Neural cell (in vitro differentiated cells): ENCODE measurements at regions not wholly inside any gene's neighbourhood (a gene's known extent, or its start where the extent isn't known, plus 50 kb on each side); places are given as distances from the start of the nearest gene placed in this dataset.

Source experiments
- H2AFZ ChIP-seq: fragments of 200-600, 300-800 bp; sonication (generic), shearing (Covaris generic); 2 replicates; pipeline ENCODE4 v1.6.0; 2014; ENCODE audit warnings: low read depth, mild to moderate bottlenecking, antibody characterized with exemption, low read length, moderate library complexity
- H3F3A ChIP-seq: fragments of 200-600 bp; shearing (Covaris generic); 2 replicates; pipeline ENCODE4 v1.6.1; 2016; ENCODE audit warnings: mild to moderate bottlenecking, moderate library complexity, mixed read lengths, antibody characterized with exemption, low read length; ENCODE audit not compliant: insufficient read depth, poor library complexity, severe bottlenecking
- H3K27ac ChIP-seq: fragments of 200-600, 300-800 bp; sonication (generic), shearing (Covaris generic); 2 replicates; pipeline ENCODE4 v1.5.1; 2014; ENCODE audit warnings: mild to moderate bottlenecking, low read length, moderate library complexity
- H3K27me3 ChIP-seq: fragments of 300-800, 200-600 bp; sonication (generic), shearing (Covaris generic); 2 replicates; pipeline ENCODE4 v1.6.0; 2014; ENCODE audit warnings: mild to moderate bottlenecking, low read depth, low read length, moderate library complexity; ENCODE audit not compliant: insufficient read depth
- H3K36me3 ChIP-seq: fragments of 300-800, 200-600 bp; sonication (generic), shearing (Covaris generic); 2 replicates; pipeline ENCODE4 v1.5.1; 2014; ENCODE audit warnings: mild to moderate bottlenecking, antibody characterized with exemption, low read length, moderate library complexity; ENCODE audit not compliant: insufficient read depth
- H3K4me2 ChIP-seq: fragments of 300-800, 200-600 bp; sonication (generic), shearing (Covaris generic); 2 replicates; pipeline ENCODE4 v1.6.0; 2014; ENCODE audit warnings: mild to moderate bottlenecking, low read length
- H3K4me3 ChIP-seq: fragments of 300-800, 200-600 bp; sonication (generic), shearing (Covaris generic); 2 replicates; pipeline ENCODE4 v1.5.1; 2014; ENCODE audit warnings: mild to moderate bottlenecking, low read length, moderate library complexity
- H3K79me2 ChIP-seq: fragments of 200-600 bp; shearing (Covaris generic); replicated peaks from 2 replicates; pipeline ENCODE4 v1.6.0; 2014; ENCODE audit warnings: mild to moderate bottlenecking, low read length, moderate library complexity; ENCODE audit not compliant: insufficient read depth
- H3K9ac ChIP-seq: fragments of 300-800, 200-600 bp; sonication (generic), shearing (Covaris generic); 2 replicates; pipeline ENCODE4 v1.6.1; 2016; ENCODE audit warnings: mild to moderate bottlenecking, low read length, mixed read lengths
- H3K9me2 ChIP-seq: fragments of 200-600 bp; shearing (Covaris generic); 2 replicates; pipeline ENCODE4 v1.6.1; 2016; ENCODE audit warnings: mild to moderate bottlenecking, low read length, mixed read lengths; ENCODE audit not compliant: insufficient read depth
- H3K9me3 ChIP-seq: fragments of 200-600, 300-800 bp; sonication (generic), shearing (Covaris generic); 2 replicates; pipeline ENCODE4 v1.6.1; 2016; ENCODE audit warnings: mild to moderate bottlenecking, mixed run types, low read length, moderate library complexity, mixed read lengths
- H4K20me1 ChIP-seq: fragments of 200-600 bp; shearing (Covaris generic); 2 replicates; pipeline ENCODE4 v1.6.1; 2016; ENCODE audit warnings: mild to moderate bottlenecking, mixed run types; ENCODE audit not compliant: insufficient read depth
- CTCF ChIP-seq: fragments of 450-650 bp; IDR thresholded peaks from 2 replicates; pipeline ENCODE4 v1.5.1; 2014; ENCODE audit warnings: antibody characterized with exemption, mild to moderate bottlenecking, moderate library complexity; ENCODE audit not compliant: poor library complexity, severe bottlenecking
- EP300 ChIP-seq: fragments of 450-650 bp; conservative IDR thresholded peaks from 2 replicates; pipeline ENCODE4 v1.6.1; 2014; ENCODE audit warnings: antibody characterized with exemption, mild to moderate bottlenecking, moderate library complexity; ENCODE audit not compliant: poor library complexity, severe bottlenecking
- EZH2 ChIP-seq: fragments of 200-600, 300-800 bp; shearing (Covaris generic), sonication (generic); IDR thresholded peaks from 2 replicates; pipeline ENCODE4 v1.6.1; 2014; ENCODE audit warnings: antibody characterized with exemption, low read length, borderline replicate concordance, mild to moderate bottlenecking; ENCODE audit not compliant: insufficient read depth, poor library complexity, severe bottlenecking
- MXI1 ChIP-seq: fragments of 450-650 bp; conservative IDR thresholded peaks from 2 replicates; pipeline ENCODE4 v1.6.1; 2014; ENCODE audit warnings: antibody characterized with exemption, mild to moderate bottlenecking; ENCODE audit not compliant: poor library complexity, severe bottlenecking
- POLR2AphosphoS5 ChIP-seq: IDR thresholded peaks from 2 replicates; pipeline ENCODE4 v1.6.1; 2012
- RAD21 ChIP-seq: fragments of 450-650 bp; conservative IDR thresholded peaks from 2 replicates; pipeline ENCODE4 v1.6.1; 2014; ENCODE audit warnings: antibody characterized with exemption, mild to moderate bottlenecking, moderate library complexity
- REST ChIP-seq: IDR thresholded peaks from 2 replicates; pipeline ENCODE4 v1.6.1; 2012; ENCODE audit warnings: borderline replicate concordance
- SMC3 ChIP-seq: fragments of 450-650 bp; conservative IDR thresholded peaks from 2 replicates; pipeline ENCODE4 v1.6.1; 2014; ENCODE audit warnings: antibody characterized with exemption, mild to moderate bottlenecking, moderate library complexity; ENCODE audit not compliant: poor library complexity
- TAF1 ChIP-seq: IDR thresholded peaks from 2 replicates; pipeline ENCODE4 v1.6.1; 2012; ENCODE audit warnings: low read depth

- Histone ChIP-seq H3K36me3 (no peaks in the 10 kb centered on the region), H3K79me2 (no peaks in the 10 kb centered on the region), H3K9me2 (no peaks in the 10 kb centered on the region), H3K4me2 (no peak overlapping the region), H3K27ac (no peak overlapping the region), H3K9ac (no peak overlapping the region), H4K20me1 (no peaks in the 10 kb centered on the region), H3F3A (no peaks in the 10 kb centered on the region), H3K27me3 (no peaks in the 10 kb centered on the region), H3K9me3 (no peaks in the 10 kb centered on the region), H3K4me3 (no peak overlapping the region), H2AFZ (no peak overlapping the region)
- no peak for TF ChIP-seq RAD21
- no peak for TF ChIP-seq EP300
- TF ChIP-seq MXI1, result no peak
- TF ChIP-seq REST, result no peak
- no peak for TF ChIP-seq TAF1
- TF ChIP-seq CTCF, result no peak
- TF ChIP-seq SMC3, result no peak
- no peak for TF ChIP-seq EZH2
- TF ChIP-seq POLR2AphosphoS5, result no peak
Observed at GRCh38 chr10:90417476-90418210, 440.2 kb downstream of the HTR7 start.

DNA sequence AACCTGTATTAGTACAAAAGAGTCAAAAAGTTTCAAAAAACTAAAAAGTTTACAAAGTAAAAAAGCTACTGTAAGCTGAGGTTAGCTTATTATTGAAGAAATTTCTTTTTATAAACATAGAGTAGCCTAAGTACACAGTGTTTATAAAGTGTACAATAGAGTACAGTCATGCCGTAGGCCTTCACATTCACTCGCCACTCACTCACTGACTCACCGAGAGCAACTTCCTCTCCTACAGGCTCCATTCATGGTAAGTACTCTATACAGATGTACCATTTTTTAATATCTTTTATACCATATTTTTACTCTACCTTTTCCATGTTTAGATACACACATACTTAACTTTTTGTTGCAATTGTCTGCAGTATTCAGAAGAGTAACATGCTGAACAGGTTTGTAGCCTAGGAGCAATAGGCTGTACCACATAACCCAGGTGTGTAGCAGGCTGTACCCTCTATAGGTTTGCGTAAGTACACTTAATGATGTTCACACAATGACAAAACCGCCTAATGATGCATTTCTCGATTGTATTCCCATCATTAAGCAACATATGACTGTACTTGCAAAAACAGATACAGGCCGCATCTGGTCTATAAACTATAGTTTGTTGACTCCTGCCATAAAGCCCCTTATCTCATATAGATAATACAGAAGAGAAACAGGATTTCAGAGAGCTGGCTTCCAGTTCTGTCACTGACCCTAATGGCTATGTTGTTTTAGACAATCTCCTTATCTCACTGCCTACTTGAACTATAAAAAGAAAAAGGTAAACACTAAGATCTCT, 438.8 kb downstream of the HTR7 start:
- Histone ChIP-seq H4K20me1 (no peaks in the 10 kb centered on the region), H3K79me2 (no peaks in the 10 kb centered on the region), H2AFZ (no peak overlapping the region), H3K27ac (no peak overlapping the region), H3K9me3 (no peaks in the 10 kb centered on the region), H3K27me3 (no peaks in the 10 kb centered on the region), H3K36me3 (no peaks in the 10 kb centered on the region), H3F3A (no peaks in the 10 kb centered on the region), H3K9ac (no peak overlapping the region), H3K4me2 (no peak overlapping the region), H3K9me2 (no peaks in the 10 kb centered on the region), H3K4me3 (no peak overlapping the region)
- TF ChIP-seq CTCF (no peak), REST (no peak), POLR2AphosphoS5 (no peak), EZH2 (no peak), MXI1 (no peak), EP300 (no peak), RAD21 (no peak), SMC3 (no peak), TAF1 (no peak)
